HCT116 (cell line): ENCODE measurements at regions not wholly inside any gene's neighbourhood (a gene's known extent, or its start where the extent isn't known, plus 50 kb on each side); places are given as distances from the start of the nearest gene placed in this dataset.

ENCODE experiments used
- CTCF ChIP-seq, 3 experiments: fragments of 200-600 bp in 1 of 3; sonication (generic) in 1 of 3; IDR thresholded peaks in 2 of 3; conservative IDR thresholded peaks in 1 of 3; 2 replicates each; pipeline ENCODE4 v1.5.1; 2012 to 2017; ENCODE audit warnings: low read depth in 2 of 3, low read length in 2 of 3, antibody characterized with exemption in 1 of 3, borderline replicate concordance in 1 of 3, control low read depth in 1 of 3, mild to moderate bottlenecking in 1 of 3, mixed read lengths in 1 of 3, mixed run types in 1 of 3, moderate library complexity in 1 of 3; ENCODE audit not compliant: insufficient read depth in 1 of 3
- POLR2A ChIP-seq: IDR thresholded peaks from 2 replicates; pipeline ENCODE4 v1.7.0; 2011; ENCODE audit warnings: borderline replicate concordance; ENCODE audit not compliant: insufficient read depth, insufficient read length; ENCODE audit errors: extremely low read depth
- RAD21 ChIP-seq: IDR thresholded peaks from 2 replicates; pipeline ENCODE4 v1.6.1; 2012; ENCODE audit warnings: low read depth, mild to moderate bottlenecking
- ZFX ChIP-seq: fragments of 450-650 bp; IDR thresholded peaks from 2 replicates; pipeline ENCODE4 v1.6.1; 2017

GRCh38 chr2:40814616-40815015, 362.7 kb upstream of the SLC8A1 start:
- no peak for TF ChIP-seq CTCF (IDR thresholded peaks at IDR 0.05 in 2 of 3, conservative IDR thresholded peaks at IDR 0.05 in 1 of 3; ENCODE audit: borderline replicate concordance in 1 of 3, insufficient read depth in 1 of 3, low read depth in 2 of 3, low read length in 2 of 3)
- no peak for TF ChIP-seq POLR2A
- no peak for TF ChIP-seq ZFX
- TF ChIP-seq RAD21 = no peak
